NCI-H748 treated with DMSO at 0.1 percent for 48 hours (cell line): ENCODE measurements at regions not wholly inside any gene's neighbourhood (a gene's known extent, or its start where the extent isn't known, plus 50 kb on each side); places are given as distances from the start of the nearest gene placed in this dataset.
"Not testable (repeated sequence)": the region's sequence is repeated elsewhere in the genome, so short reads cannot be mapped to it uniquely, and the experiment has no call there.

Experiments used
- DNase-seq: peaks from one replicate; lab custom pipeline; 2025; lab: John Stamatoyannopoulos, UW

GRCh38 chr11:97754976-97755375, 1265.8 kb upstream of the CNTN5 start:
- no peak for DNase-seq

GRCh38 chr11:97756571-97757335, 1264.0 kb upstream of the CNTN5 start:
- DNase-seq: no peak

- DNase-seq: no peak
Observed at GRCh38 chr11:97761175-97761574, 1259.6 kb upstream of the CNTN5 start.

- DNase-seq: no peak
Observed at GRCh38 chr11:97764193-97764592, 1256.6 kb upstream of the CNTN5 start.

- DNase-seq: no peak
Observed at GRCh38 chr11:97764605-97765004, 1256.1 kb upstream of the CNTN5 start.

- DNase-seq: no peak
Observed at GRCh38 chr11:97770570-97770969, 1250.2 kb upstream of the CNTN5 start.

- DNase-seq: no peak
Observed at GRCh38 chr11:97772705-97773104, 1248.0 kb upstream of the CNTN5 start.

- not testable (repeated sequence) for DNase-seq
Observed at GRCh38 chr11:97784388-97784787, 1236.4 kb upstream of the CNTN5 start.

- no peak for DNase-seq
Observed at GRCh38 chr11:97786961-97787360, 1233.8 kb upstream of the CNTN5 start.

- no peak for DNase-seq
Observed at GRCh38 chr11:97794876-97795275, 1225.9 kb upstream of the CNTN5 start.

- no peak for DNase-seq
Observed at GRCh38 chr11:97800891-97801290, 1219.9 kb upstream of the CNTN5 start.

- no peak for DNase-seq
Observed at GRCh38 chr11:97814325-97814959, 1206.3 kb upstream of the CNTN5 start.

GRCh38 chr11:97815667-97816066, 1205.1 kb upstream of the CNTN5 start:
- DNase-seq: no peak

GRCh38 chr11:97832451-97832850, 1188.3 kb upstream of the CNTN5 start:
- DNase-seq: no peak

GRCh38 chr11:97833412-97833811, 1187.3 kb upstream of the CNTN5 start:
- DNase-seq: no peak

GRCh38 chr11:97844016-97844415, 1176.7 kb upstream of the CNTN5 start:
- DNase-seq: no peak

- no peak for DNase-seq
Observed at GRCh38 chr11:97847730-97848129, 1173.0 kb upstream of the CNTN5 start.

- DNase-seq: no peak
Observed at GRCh38 chr11:97850701-97851100, 1170.0 kb upstream of the CNTN5 start.

- no peak for DNase-seq
Observed at GRCh38 chr11:97854357-97854756, 1166.4 kb upstream of the CNTN5 start.

- DNase-seq: no peak
Observed at GRCh38 chr11:97854877-97855276, 1165.9 kb upstream of the CNTN5 start.

GRCh38 chr11:97856666-97857065, 1164.1 kb upstream of the CNTN5 start:
- DNase-seq: peak; percentile 90

- DNase-seq: no peak
Observed at GRCh38 chr11:97860237-97860636, 1160.5 kb upstream of the CNTN5 start.

GRCh38 chr11:97862021-97862420, 1158.7 kb upstream of the CNTN5 start:
- no peak for DNase-seq
